ENCODE measurements at regions not wholly inside any gene's neighbourhood (a gene's known extent, or its start where the extent isn't known, plus 50 kb on each side); places are given as distances from the start of the nearest gene placed in this dataset.
A peak's percentile ranks its signal among the peaks of the same experiment; 100 is the strongest.

GRCh38 chr3:27976933-27977332, 254.8 kb upstream of the EOMES start:
- H3K4me3 ChIP-seq (ENCODE audit: insufficient read length, low read depth), result no peak overlapping the region
- H3K9ac ChIP-seq (ENCODE audit: insufficient read length, low read depth), result no peak overlapping the region
- no peaks in the 10 kb centered on the region for H3K27me3 ChIP-seq (ENCODE audit: insufficient read depth, insufficient read length)
- TF ChIP-seq SUZ12 (IDR thresholded peaks at IDR 0.05; ENCODE audit: extremely low read depth, insufficient read depth, insufficient read length) (no peak), YY1 (IDR thresholded peaks at IDR 0.05; ENCODE audit: insufficient read depth, insufficient read length) (no peak), ZNF274 (IDR thresholded peaks at IDR 0.05; ENCODE audit: low read depth, low read length) (no peak)
- peaks cover 6% of the 10 kb centered on the region; the same call in 1 of the 2 replicates for H3K9me3 ChIP-seq (ENCODE audit: insufficient read depth, low read length)
- H3K4me1 ChIP-seq (ENCODE audit: insufficient read depth, insufficient read length), result no peaks in the 10 kb centered on the region
- H3K36me3 ChIP-seq (ENCODE audit: insufficient read depth, insufficient read length, low read length), result no peaks in the 10 kb centered on the region
- DNase-seq (ENCODE audit: low read depth, low spot score), result no peak

GRCh38 chr3:27978440-27978839, 256.3 kb upstream of the EOMES start:
- Histone ChIP-seq H3K36me3 (ENCODE audit: insufficient read depth, insufficient read length, low read length) (no peaks in the 10 kb centered on the region), H3K4me3 (ENCODE audit: insufficient read length, low read depth) (no peak overlapping the region), H3K9me3 (ENCODE audit: insufficient read depth, low read length) (peaks cover 4% of the 10 kb centered on the region; the same call in 1 of the 2 replicates), H3K9ac (ENCODE audit: insufficient read length, low read depth) (no peak overlapping the region), H3K27me3 (ENCODE audit: insufficient read depth, insufficient read length) (no peaks in the 10 kb centered on the region), H3K4me1 (ENCODE audit: insufficient read depth, insufficient read length) (no peaks in the 10 kb centered on the region)
- DNase-seq (ENCODE audit: low read depth, low spot score), result no peak
- TF ChIP-seq ZNF274 (IDR thresholded peaks at IDR 0.05; ENCODE audit: low read depth, low read length), result no peak
- TF ChIP-seq YY1 (IDR thresholded peaks at IDR 0.05; ENCODE audit: insufficient read depth, insufficient read length), result no peak
- TF ChIP-seq SUZ12 (IDR thresholded peaks at IDR 0.05; ENCODE audit: extremely low read depth, insufficient read depth, insufficient read length), result no peak

- DNase-seq (ENCODE audit: low read depth, low spot score), result no peak
- Histone ChIP-seq H3K36me3 (ENCODE audit: insufficient read depth, insufficient read length, low read length) (no peaks in the 10 kb centered on the region), H3K4me1 (ENCODE audit: insufficient read depth, insufficient read length) (peaks cover 5% of the 10 kb centered on the region), H3K9me3 (ENCODE audit: insufficient read depth, low read length) (no peaks in the 10 kb centered on the region), H3K9ac (ENCODE audit: insufficient read length, low read depth) (no peak overlapping the region), H3K4me3 (ENCODE audit: insufficient read length, low read depth) (no peak overlapping the region), H3K27me3 (ENCODE audit: insufficient read depth, insufficient read length) (no peaks in the 10 kb centered on the region)
- TF ChIP-seq SUZ12 (IDR thresholded peaks at IDR 0.05; ENCODE audit: extremely low read depth, insufficient read depth, insufficient read length), result no peak
- TF ChIP-seq ZNF274 (IDR thresholded peaks at IDR 0.05; ENCODE audit: low read depth, low read length), result no peak
- TF ChIP-seq YY1 (IDR thresholded peaks at IDR 0.05; ENCODE audit: insufficient read depth, insufficient read length), result no peak
These were observed 255.9 kb upstream of the CMC1 start for GRCh38 chr3:27985369-27986035.

GRCh38 chr3:27986234-27986879, 255.1 kb upstream of the CMC1 start:
- no peaks in the 10 kb centered on the region for H3K36me3 ChIP-seq (ENCODE audit: insufficient read depth, insufficient read length, low read length)
- peaks cover 5% of the 10 kb centered on the region for H3K4me1 ChIP-seq (ENCODE audit: insufficient read depth, insufficient read length)
- no peaks in the 10 kb centered on the region for H3K27me3 ChIP-seq (ENCODE audit: insufficient read depth, insufficient read length)
- TF ChIP-seq YY1 (IDR thresholded peaks at IDR 0.05; ENCODE audit: insufficient read depth, insufficient read length), result no peak
- TF ChIP-seq ZNF274 (IDR thresholded peaks at IDR 0.05; ENCODE audit: low read depth, low read length), result no peak
- no peak for TF ChIP-seq SUZ12 (IDR thresholded peaks at IDR 0.05; ENCODE audit: extremely low read depth, insufficient read depth, insufficient read length)
- H3K9ac ChIP-seq (ENCODE audit: insufficient read length, low read depth), result no peak overlapping the region
- H3K4me3 ChIP-seq (ENCODE audit: insufficient read length, low read depth), result no peak overlapping the region
- H3K9me3 ChIP-seq (ENCODE audit: insufficient read depth, low read length), result no peaks in the 10 kb centered on the region
- peak; percentile 77 for DNase-seq (ENCODE audit: low read depth, low spot score)

- TF ChIP-seq YY1 (IDR thresholded peaks at IDR 0.05; ENCODE audit: insufficient read depth, insufficient read length) (no peak), SUZ12 (IDR thresholded peaks at IDR 0.05; ENCODE audit: extremely low read depth, insufficient read depth, insufficient read length) (no peak), ZNF274 (IDR thresholded peaks at IDR 0.05; ENCODE audit: low read depth, low read length) (no peak)
These were observed 251.1 kb upstream of the CMC1 start for GRCh38 chr3:27990324-27990723.

GRCh38 chr3:27990837-27991236, 250.6 kb upstream of the CMC1 start:
- Histone ChIP-seq H3K36me3 (ENCODE audit: insufficient read depth, insufficient read length, low read length) (no peaks in the 10 kb centered on the region), H3K9ac (ENCODE audit: insufficient read length, low read depth) (no peak overlapping the region), H3K4me1 (ENCODE audit: insufficient read depth, insufficient read length) (peaks cover 5% of the 10 kb centered on the region), H3K27me3 (ENCODE audit: insufficient read depth, insufficient read length) (no peaks in the 10 kb centered on the region), H3K9me3 (ENCODE audit: insufficient read depth, low read length) (no peaks in the 10 kb centered on the region), H3K4me3 (ENCODE audit: insufficient read length, low read depth) (no peak overlapping the region)
- no peak for TF ChIP-seq YY1 (IDR thresholded peaks at IDR 0.05; ENCODE audit: insufficient read depth, insufficient read length)
- TF ChIP-seq SUZ12 (IDR thresholded peaks at IDR 0.05; ENCODE audit: extremely low read depth, insufficient read depth, insufficient read length), result no peak
- TF ChIP-seq ZNF274 (IDR thresholded peaks at IDR 0.05; ENCODE audit: low read depth, low read length), result no peak
- no peak for DNase-seq (ENCODE audit: low read depth, low spot score)

More at GRCh38 chr3:27990324-27990723, 251.1 kb upstream of the CMC1 start:
- Histone ChIP-seq H3K4me1 (ENCODE audit: insufficient read depth, insufficient read length) (peaks cover 5% of the 10 kb centered on the region), H3K36me3 (ENCODE audit: insufficient read depth, insufficient read length, low read length) (no peaks in the 10 kb centered on the region), H3K4me3 (ENCODE audit: insufficient read length, low read depth) (no peak overlapping the region), H3K9me3 (ENCODE audit: insufficient read depth, low read length) (no peaks in the 10 kb centered on the region), H3K9ac (ENCODE audit: insufficient read length, low read depth) (no peak overlapping the region), H3K27me3 (ENCODE audit: insufficient read depth, insufficient read length) (no peaks in the 10 kb centered on the region)
- no peak for DNase-seq (ENCODE audit: low read depth, low spot score)

GRCh38 chr3:27993051-27993450, 248.4 kb upstream of the CMC1 start:
- Histone ChIP-seq H3K4me3 (ENCODE audit: insufficient read length, low read depth) (no peak overlapping the region), H3K9me3 (ENCODE audit: insufficient read depth, low read length) (no peaks in the 10 kb centered on the region), H3K9ac (ENCODE audit: insufficient read length, low read depth) (no peak overlapping the region), H3K4me1 (ENCODE audit: insufficient read depth, insufficient read length) (no peaks in the 10 kb centered on the region), H3K36me3 (ENCODE audit: insufficient read depth, insufficient read length, low read length) (no peaks in the 10 kb centered on the region), H3K27me3 (ENCODE audit: insufficient read depth, insufficient read length) (no peaks in the 10 kb centered on the region)
- DNase-seq (ENCODE audit: low read depth, low spot score), result no peak
- TF ChIP-seq SUZ12 (IDR thresholded peaks at IDR 0.05; ENCODE audit: extremely low read depth, insufficient read depth, insufficient read length), result no peak
- TF ChIP-seq YY1 (IDR thresholded peaks at IDR 0.05; ENCODE audit: insufficient read depth, insufficient read length), result no peak
- TF ChIP-seq ZNF274 (IDR thresholded peaks at IDR 0.05; ENCODE audit: low read depth, low read length), result no peak

All from NT2/D1 (cell line).